ENCODE measurements at regions not wholly inside any gene's neighbourhood (a gene's known extent, or its start where the extent isn't known, plus 50 kb on each side); places are given as distances from the start of the nearest gene placed in this dataset.
"Not testable (repeated sequence)": the region's sequence is repeated elsewhere in the genome, so short reads cannot be mapped to it uniquely, and the experiment has no call there.

- DNase-seq (ENCODE audit: extremely low read depth, low read depth), result no peak
Observed at GRCh38 chr2:239731998-239732665, 293.0 kb downstream of the NDUFA10 start.

- DNase-seq (ENCODE audit: extremely low read depth, low read depth), result no peak
Observed at GRCh38 chr2:239731422-239731821, 293.7 kb downstream of the NDUFA10 start.

GRCh38 chr2:239730897-239731296 lies 294.2 kb downstream of the NDUFA10 start:
- no peak for DNase-seq (ENCODE audit: extremely low read depth, low read depth)

- DNase-seq (ENCODE audit: extremely low read depth, low read depth), result not testable (repeated sequence)
Observed at GRCh38 chr2:239730567-239730882, 294.6 kb downstream of the NDUFA10 start.

GRCh38 chr2:239729681-239730566 lies 295.2 kb downstream of the NDUFA10 start:
- DNase-seq (ENCODE audit: extremely low read depth, low read depth), result no peak

- DNase-seq (ENCODE audit: extremely low read depth, low read depth), result no peak
Observed at GRCh38 chr2:239729151-239729550, 296.0 kb downstream of the NDUFA10 start.

GRCh38 chr2:239728751-239729150 lies 296.4 kb downstream of the NDUFA10 start:
- no peak for DNase-seq (ENCODE audit: extremely low read depth, low read depth)

- DNase-seq (ENCODE audit: extremely low read depth, low read depth), result no peak
Observed at GRCh38 chr2:239727776-239728600, 297.2 kb downstream of the NDUFA10 start.

GRCh38 chr2:239727182-239727775 lies 297.9 kb downstream of the NDUFA10 start:
- DNase-seq (ENCODE audit: extremely low read depth, low read depth), result no peak

GRCh38 chr2:239726631-239727181 lies 298.4 kb downstream of the NDUFA10 start:
- DNase-seq (ENCODE audit: extremely low read depth, low read depth), result no peak

GRCh38 chr2:239726091-239726591 lies 299.0 kb downstream of the NDUFA10 start:
- no peak for DNase-seq (ENCODE audit: extremely low read depth, low read depth)

GRCh38 chr2:239725551-239725890 lies 299.6 kb downstream of the NDUFA10 start:
- no peak for DNase-seq (ENCODE audit: extremely low read depth, low read depth)

GRCh38 chr2:239724851-239725550 lies 300.1 kb downstream of the NDUFA10 start:
- no peak for DNase-seq (ENCODE audit: extremely low read depth, low read depth)

GRCh38 chr2:239724194-239724849 lies 300.8 kb downstream of the NDUFA10 start:
- no peak for DNase-seq (ENCODE audit: extremely low read depth, low read depth)

- DNase-seq (ENCODE audit: extremely low read depth, low read depth), result no peak
Observed at GRCh38 chr2:239723486-239724193, 301.5 kb downstream of the NDUFA10 start.

GRCh38 chr2:239722760-239723470 lies 302.2 kb downstream of the NDUFA10 start:
- no peak for DNase-seq (ENCODE audit: extremely low read depth, low read depth)

GRCh38 chr2:239721991-239722759 lies 303.0 kb downstream of the NDUFA10 start:
- DNase-seq (ENCODE audit: extremely low read depth, low read depth), result no peak
